ENCODE measurements at regions not wholly inside any gene's neighbourhood (a gene's known extent, or its start where the extent isn't known, plus 50 kb on each side); places are given as distances from the start of the nearest gene placed in this dataset.

DNA sequence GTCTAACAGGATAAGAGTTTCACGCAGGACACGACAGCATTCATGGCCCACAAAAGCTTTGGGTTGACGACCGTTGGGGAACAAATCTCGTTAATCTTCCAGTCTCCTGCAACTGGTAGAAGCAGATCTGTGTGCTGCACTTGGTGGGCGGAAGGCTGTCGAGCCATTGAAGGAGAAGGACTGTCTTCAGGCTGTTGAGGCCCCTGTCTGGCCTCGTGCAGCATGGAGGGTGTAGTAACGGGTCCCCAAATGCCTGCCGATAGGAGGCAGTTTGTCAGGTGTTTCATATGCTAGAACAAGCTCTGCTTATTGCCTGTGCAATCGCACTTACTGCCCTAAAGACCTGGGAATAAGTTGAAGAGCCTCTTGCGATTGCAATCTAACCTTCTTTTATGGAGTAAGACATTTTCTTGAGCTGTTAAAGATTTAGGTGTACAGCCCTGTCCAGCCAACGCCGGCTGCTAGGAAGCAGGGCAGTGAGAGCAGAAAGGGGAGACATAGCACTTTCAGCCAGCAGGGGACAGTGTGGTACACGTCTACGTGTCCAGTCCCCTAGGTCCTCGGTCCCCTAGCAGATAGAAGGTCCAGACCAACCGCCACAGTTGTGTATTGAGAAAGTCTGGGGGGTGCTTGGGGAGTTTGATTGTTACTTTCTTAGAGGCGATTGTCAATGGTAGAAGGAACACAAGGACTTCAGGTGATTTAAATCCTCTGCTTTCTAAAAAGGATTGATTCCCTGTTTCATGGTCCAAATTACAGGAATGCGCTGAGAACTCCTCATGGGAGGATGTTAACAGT lies 102.3 kb upstream of the TMPRSS2 start:
- DNase-seq = peak; percentile 50

DNA sequence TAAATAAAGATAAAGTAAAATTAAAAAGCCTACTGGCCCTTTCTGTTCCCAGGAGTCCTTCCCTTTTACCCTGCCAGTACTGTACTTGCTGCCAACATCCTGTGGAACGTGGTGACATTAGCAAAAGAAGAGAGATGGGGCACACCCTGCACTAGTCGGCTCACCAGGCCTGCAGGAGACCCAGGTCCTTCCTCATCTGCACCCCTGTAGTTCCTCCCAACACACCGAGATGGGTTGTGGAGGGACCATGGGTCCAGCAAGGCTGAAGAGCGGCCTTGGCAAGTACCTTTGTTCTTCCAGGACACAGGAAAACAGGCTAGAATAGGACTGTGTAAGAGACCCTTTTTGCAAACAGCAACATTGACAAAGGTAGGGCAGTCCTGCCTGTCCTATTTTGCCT lies 98.7 kb upstream of the TMPRSS2 start:
- DNase-seq = no peak

DNA sequence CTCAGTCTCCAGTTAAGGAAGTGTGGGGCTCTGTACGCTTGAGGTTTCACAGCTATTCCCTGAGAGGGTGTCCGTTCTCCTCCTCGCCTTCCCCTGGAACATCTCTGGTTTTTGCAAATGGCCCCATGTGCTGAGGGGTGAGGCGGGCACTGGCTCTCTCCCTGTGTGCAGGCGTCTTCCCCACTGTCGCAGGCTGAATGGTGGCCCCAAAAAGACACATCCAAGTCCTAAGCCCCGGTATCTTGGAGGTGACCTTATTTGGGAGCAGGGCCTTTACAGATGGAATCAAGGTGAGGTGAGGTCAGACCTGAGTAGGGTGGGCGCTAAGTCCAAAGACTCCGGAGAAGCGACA lies 98.0 kb upstream of the TMPRSS2 start:
- no peak for DNase-seq

DNA sequence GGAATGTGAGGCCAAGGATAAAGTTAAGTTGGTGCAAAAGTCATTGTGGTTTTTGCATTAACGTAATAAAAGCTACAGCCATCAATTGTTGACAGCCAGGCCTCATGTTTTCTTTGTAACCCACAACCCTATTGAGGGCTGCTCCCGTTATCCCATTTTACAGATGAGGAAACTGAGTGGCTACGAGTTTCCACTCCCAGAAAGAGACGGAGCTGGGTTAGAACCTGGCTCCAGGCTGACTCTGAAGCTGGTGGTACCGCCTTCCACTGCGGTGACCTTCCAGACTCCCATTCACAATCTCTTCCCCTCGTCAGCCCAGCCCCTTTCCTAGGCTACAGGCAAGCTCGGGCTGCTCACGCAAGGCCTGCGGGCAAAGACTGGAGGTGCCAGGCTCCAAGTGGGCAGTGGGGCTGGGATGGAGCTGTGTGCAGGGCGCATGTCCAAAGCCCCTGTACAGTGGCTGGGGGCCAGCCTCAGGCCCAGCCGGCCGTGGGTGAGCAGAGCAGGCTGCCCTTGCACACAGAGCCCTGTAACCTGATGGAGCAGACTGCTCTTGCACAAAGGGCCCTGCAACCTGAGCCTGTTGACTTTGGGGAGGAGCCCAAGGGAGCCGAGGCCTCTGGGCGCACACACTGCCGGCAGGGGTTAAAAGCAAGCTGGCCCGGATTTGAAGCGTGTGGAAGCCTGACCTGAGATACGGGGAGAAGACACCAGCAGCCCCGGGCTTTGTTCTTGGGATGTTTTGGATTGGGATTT lies 97.4 kb upstream of the TMPRSS2 start:
- DNase-seq = peak; percentile 83

DNA sequence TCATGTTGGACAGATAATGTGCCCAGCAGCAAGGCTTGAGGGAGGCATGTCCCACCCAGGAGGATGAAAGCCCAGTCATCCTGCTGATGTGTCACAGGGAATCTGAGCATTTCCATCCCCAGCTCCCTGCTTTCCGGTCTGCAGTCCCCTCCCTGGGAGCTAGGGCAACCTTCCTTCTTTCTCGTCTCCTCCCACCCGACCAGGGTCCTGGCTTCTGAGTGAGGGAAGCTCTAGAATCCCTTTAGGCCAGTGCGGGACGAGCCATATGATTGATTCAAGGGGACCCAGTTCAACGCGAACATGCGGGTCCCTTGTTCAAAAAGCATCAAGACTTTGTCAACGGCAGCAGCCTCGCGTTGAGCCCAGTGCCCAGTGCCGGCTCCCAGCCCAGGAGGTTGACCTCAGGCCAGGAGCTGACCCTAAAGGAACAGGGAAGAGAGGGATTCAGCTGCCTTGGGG lies 96.7 kb upstream of the TMPRSS2 start:
- no peak for DNase-seq

DNA sequence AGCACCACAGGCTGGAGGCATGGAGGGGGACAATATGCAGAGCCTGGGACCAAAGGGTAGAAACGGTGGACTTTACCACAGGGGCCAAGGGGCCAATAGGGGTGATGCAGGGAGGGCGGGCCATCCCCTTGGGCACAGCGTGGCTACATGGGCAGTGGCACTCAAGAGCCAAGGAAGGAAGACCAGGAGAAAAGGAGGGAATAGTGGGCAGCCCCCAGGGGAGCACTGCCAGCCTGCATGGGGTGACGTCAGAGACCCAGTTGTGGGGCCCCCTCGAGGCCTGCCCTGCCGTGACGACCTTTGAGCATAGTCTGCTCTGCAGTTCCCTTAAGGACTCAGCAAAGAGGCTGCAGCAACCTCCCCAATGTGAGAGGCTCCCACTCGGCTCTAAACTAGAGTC lies 95.5 kb upstream of the TMPRSS2 start:
- DNase-seq = no peak

DNA sequence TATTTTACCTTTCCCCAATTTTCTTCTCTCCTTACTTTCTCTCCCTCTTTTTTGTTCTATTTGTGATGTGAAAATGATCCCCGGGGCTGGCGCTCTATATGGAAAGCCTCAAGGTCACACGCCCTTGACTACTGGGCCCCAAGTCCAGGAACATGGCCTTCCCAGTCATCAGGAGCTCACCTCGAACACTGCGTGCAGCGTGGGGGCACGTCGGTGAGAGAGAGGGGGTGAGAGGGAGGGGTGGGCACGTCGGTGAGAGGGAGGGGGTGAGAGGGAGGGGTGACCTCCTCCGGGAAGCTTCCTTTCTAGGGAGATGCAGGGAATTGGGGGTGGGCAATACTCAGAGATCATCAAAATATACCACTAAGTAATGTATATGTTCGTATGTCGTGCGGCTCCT lies 94.6 kb upstream of the TMPRSS2 start:
- DNase-seq = no peak

DNA sequence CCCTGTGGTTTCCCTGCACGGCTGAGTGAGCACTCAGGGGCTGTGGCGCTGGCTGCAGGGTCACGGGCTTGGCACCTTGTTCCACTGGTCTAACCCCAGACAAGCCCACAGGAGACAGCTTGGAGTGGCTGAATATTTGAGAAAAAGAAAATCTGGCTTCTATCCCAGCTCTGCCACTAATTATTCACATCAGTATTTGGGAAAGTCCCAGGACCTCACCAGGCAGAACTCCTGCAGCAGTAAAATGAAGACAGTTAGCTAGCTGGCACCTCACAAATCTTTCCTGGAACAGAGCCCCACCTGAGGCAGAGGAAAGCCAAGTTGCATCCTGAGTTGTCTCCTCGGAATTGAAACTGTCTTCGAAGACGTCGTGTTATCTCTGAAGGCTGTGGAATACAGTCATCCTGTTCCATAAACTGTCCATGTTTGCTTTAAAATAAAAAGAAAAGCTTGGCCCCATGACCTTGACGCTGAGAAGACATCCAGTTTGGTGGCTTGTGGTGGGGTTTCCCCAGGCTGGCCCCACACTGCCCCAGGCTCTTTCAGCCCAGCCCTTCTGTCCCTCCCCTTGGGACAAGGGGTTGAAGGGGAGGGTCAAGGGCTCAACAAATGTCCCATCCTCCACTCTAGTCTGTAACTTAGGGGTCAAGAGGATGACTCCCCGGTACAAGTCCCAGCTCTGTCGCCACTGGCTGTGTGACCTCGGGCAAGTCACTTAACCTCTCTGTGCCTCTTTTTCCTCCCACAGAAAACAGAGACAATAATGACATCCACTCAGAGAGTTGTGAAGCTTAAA lies 93.8 kb upstream of the TMPRSS2 start:
- DNase-seq = no peak

DNA sequence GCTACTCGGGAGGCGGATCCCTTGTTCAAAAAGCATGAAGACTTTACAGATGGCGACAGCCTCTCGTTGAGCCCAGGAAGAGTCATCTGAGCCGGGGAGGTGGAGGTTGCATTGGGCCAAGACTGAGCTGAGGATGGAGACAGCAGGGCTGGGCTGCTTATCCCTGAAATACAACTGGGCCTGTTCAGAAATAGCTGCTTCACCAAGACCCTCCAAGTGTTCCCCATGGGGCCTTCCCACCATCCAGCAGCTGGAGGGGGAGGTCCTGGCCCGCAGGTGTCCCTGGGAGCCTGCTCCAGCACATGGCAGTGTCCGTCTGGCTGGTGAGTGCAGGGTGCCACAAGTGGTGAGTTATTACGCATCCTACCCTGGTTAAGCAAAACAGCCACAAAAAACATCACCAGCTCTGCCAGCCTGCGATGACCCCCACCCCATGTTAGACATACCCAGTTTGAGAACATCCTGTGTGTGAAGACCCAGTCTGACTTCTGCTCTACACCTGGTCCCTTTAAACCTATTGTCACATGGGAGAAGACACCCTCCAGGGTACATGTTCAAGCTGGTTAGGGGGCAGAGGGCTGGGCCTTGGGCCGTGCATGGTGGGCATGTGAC lies 93.1 kb upstream of the TMPRSS2 start:
- no peak for DNase-seq

DNA sequence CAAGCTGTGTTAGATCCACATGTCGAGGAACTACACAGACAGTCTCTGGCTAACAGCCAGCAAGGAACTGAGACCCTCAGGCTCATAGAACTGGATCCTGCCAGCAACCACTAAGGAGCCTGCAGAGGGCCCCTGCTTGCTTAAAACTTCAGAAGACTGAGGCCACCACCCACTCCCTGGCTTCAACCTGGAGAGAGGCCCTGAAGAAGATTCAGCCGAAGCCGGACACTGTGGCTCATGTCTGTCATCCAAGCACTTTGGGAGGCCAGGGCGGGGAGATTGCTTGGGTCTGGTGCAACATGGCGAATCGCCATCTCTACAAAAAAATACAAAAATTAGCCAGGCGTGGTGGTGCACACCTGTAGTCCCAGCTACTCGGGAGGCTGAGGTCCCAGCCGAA lies 92.6 kb upstream of the TMPRSS2 start:
- no peak for DNase-seq

DNA sequence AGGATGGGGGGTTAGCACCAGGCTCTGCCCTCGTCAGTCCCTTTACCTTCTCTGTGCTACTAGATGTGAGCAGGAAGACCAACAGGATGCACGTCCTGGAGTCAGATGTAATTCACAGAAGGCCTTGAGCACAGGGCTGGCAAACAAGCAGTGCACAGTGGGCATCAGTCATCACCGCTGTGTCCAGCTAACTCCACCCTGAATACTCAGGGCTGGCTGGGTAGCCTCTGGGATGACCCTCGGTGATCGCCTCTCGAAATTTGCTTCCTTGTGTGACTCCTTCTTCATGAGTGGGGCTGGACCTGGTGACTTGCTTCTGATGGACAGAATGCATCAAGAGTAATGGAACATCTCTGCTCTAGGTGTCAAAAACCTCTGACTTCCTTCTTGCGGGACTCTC lies 92.2 kb upstream of the TMPRSS2 start:
- no peak for DNase-seq

DNA sequence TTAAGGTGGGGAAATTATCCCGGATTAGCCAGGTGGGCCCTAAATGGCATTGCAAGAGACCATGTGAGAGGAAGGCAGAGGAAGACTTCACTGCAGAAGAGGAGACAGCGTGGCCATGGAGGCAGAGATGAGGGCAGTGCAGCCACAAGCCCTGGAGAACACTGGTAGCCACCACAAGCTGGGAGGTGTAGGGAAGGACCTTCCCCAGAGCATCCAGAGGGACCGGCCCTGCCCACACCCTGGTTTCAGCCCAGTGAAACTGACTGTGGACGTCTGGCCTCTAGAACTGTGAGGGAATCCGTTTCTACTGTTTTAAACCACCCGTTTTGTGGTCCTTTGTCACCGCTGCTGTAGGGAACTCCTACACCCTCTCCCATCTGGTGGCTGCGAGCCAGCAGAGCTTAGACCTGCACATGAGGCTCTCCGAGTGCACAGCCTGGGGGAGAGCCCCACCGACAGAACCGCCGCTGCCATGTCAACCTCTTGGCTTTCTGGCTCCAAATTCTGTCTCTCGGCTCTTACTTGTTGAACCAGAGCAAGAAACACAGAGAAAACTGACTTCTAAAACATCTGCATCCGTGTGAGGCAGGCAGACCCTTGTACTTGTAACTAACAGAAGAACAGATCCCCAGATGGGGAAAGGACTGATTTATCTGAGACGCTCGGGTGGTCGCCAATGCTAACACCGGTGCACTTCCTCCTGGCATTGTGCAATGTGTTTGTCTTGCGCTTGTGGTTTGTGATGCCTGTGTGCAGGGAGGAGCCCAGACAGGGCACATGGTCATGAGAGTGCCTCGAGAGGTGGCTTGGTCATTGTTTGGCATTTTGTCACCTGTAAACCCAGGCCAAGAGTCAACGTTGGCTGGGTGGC lies 90.8 kb upstream of the TMPRSS2 start:
- DNase-seq = no peak

DNA sequence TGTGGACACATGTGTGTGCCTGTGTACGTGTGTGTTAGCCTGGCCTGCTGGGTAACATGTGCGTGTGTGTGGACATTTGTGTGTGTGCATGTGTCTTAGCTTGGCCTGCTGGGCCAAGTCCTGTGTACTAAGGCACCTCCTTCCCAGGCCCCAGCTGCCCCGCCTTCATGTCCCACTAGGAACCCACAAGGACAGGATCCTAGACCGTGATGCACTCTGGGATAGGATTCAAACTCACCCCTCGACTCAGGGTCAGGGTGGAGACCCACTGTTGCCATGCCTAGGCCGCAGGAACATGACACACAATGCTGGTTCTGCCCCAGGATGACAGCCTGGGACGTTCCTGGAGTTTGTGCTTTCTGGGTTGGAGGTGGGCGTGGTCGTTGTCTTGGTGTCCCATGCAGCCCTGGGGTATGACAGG lies 89.9 kb upstream of the TMPRSS2 start:
- no peak for DNase-seq

DNA sequence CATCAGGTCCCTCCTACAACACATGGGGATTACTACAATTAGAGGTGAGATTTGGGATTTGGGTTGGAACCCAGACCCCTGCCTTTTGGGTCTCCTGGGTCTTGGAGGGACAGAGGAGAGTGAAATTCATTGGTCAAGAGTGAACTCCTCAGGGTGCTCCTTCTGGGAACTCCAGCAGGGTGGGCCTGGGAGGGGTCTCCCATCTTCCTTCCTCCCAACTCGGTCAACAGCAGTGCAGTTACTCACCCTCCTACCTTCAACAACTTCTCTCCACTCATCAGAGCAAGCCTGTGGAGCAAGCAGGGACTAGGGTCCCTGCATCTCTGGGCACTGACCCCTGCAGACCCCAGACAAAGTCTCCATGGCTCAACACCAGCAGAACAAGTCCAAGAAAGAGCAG lies 89.3 kb upstream of the TMPRSS2 start:
- no peak for DNase-seq

DNA sequence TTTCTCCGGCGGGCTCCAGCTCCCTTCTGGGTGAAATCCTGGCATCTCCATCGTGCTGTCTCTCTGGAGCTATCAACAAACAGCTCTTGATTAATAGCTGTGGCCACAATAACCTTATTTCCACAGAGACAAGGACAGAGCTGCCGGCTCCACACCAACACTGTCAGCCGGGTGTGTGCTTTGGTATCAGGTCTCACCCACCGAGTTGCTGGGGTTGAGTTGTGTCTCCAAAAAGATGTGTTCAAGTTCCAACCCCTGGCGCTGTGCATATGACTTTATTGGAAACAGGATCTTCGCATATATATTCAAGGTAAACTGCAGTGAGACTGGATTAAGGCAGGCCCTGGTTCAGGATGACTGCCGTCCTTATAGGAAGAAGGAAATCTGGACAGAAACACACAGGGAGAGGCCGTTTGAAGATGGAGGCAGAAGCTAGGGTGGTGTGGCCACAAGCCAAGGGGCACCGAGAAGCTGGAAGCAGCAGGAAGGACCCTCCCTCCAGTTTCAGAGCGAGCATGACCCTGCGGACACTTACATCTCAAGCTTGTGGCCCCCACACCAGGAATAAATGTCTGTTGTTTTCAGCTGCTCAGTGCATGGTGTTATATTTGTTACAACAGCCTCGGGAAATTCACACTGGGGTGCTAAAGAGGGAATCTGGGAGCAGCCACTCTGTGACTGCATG lies 88.4 kb upstream of the TMPRSS2 start:
- DNase-seq = no peak

DNA sequence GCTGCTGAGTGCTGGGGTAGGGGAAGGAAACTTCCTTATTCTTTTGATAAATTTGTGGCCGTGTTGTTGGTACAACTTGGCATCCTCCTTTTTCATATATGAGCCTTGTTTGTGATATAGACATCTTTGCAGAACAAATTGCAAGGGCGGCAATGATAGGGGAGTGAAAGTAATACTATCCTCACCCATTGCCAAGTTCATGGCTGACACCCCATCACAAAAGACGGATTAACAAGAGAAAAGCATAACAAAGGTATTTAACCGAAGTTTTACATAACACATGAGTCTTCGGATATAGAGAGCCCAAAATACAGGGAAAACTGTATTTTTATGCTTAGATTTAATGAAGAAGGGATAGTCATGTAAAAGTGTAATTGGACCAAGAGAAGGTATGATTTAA lies 86.3 kb upstream of the TMPRSS2 start:
- DNase-seq = no peak

DNA sequence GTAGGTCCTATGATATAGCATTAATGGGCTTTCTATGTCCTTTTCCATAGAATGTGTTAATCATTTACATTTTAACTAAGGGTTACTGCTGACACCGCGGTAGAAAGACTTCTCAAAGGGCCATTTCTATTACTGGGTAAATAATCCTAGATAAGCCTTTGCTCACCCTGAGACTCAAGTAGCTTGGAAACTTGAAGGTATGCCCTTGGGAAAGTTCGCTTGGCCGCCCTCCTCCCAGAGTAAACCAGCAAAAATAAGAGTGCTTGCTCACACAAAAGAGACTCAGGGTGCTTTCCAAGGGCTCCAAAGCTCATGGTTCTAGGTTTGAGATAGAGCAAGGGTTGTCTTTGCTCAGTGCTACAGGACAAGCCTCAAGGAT lies 85.8 kb upstream of the TMPRSS2 start:
- DNase-seq = no peak

DNA sequence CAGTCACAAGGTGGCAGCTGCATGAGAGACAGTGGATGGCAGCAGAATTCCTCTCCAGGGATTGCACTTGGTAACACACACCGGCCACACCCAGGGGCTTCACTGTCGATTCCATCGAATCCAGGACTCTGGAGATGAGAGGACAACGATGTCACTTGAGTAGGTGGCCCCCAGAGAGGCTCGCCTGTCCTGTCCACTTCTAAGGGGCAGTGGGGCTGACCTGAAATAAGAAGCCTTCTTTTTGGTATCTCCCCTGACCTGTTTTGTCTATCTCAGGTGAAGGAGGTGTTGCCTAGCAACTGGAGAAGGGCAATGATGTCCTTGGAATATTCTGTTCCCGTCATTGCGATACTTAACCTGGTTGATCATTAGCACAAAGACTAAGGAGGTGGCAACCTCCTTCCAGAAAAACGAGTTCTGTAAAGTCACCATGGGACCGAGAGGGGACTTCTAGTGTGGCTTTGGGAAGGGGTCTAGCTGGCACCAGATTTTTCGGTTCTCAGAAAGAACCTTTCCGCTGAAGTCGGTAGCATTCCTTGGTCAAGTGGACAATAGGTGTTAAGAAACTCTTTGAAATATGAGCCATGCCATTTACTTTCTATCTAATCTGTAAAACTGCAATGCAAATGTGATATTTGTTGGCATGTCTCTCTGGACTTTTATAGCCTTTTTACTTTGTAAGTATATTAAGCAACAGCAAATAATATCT lies 85.2 kb upstream of the TMPRSS2 start:
- no peak for DNase-seq

DNA sequence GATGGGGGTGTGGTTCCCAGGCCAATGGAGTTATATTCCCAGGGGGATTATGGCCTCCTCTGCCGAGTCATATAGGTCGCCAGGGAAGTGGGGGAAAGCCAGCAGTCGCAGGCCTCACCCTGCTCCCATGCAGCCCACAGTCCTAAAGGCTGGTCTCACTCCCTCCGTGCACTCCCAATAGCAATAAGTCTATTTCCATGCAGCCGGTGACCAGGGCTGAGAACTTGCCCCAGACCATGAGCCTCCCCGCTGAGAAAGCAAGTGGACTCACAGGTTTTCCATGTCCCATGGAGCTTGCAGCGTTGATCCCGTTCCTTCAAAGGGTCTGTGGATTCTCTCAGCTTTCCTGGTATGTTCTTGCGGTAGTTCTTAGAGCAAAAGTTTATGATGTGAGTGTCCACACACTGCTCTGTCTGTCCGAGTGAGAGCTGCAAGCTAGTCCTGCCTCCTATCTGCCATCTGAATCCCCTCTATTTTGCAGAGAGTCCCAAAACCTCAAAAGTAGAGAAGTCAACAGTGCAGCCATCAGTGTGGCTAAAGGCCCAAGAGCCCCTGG lies 81.7 kb upstream of the TMPRSS2 start:
- no peak for DNase-seq

DNA sequence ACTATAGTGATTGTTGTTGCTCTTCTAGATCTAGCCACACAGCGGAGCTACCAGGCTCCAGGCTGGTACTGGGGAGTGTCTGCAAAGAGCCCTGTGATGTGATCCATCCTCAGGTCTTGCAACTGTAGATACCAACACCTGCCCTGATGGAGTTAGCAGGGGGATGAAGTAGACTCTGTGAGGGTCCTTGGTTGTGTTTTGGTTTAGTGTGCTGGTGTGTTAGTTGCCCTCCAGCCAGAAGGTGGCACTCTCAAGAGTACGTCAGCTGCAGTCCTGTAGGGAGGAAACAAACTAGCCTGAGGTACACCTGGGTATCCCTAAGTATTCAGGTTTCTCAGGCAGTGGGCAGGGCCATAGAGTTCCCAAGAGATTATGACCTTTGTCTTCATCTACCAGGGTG lies 81.2 kb upstream of the TMPRSS2 start:
- DNase-seq = no peak
